KMS-11 (cell line): ENCODE measurements at regions not wholly inside any gene's neighbourhood (a gene's known extent, or its start where the extent isn't known, plus 50 kb on each side); places are given as distances from the start of the nearest gene placed in this dataset.

Experiments
- H2AFZ ChIP-seq: fragments of 200-600 bp; sonication (generic); 2 replicates; pipeline ENCODE4 v1.6.1; 2016; ENCODE audit warnings: antibody characterized with exemption, mixed run types, low read depth
- H3K27ac ChIP-seq: fragments of 200-600 bp; sonication (generic); 2 replicates; pipeline ENCODE4 v1.6.1; 2016; ENCODE audit warnings: mild to moderate bottlenecking, mixed run types
- H3K27me3 ChIP-seq: fragments of 200-600 bp; sonication (generic); 2 replicates; pipeline ENCODE4 v1.6.1; 2017; ENCODE audit warnings: mild to moderate bottlenecking, low read depth, mixed run types, moderate library complexity; ENCODE audit not compliant: insufficient read depth
- H3K36me3 ChIP-seq: fragments of 200-600 bp; sonication (generic); 2 replicates; pipeline ENCODE4 v1.6.1; 2017; ENCODE audit warnings: mild to moderate bottlenecking, mixed run types; ENCODE audit not compliant: insufficient read depth
- H3K4me1 ChIP-seq: fragments of 200-600 bp; sonication (generic); 2 replicates; pipeline ENCODE4 v1.6.1; 2016; ENCODE audit warnings: mild to moderate bottlenecking, low read depth, mixed run types; ENCODE audit not compliant: poor library complexity, severe bottlenecking
- H3K4me2 ChIP-seq: fragments of 200-600 bp; sonication (generic); 2 replicates; pipeline ENCODE4 v1.7.0; 2016; ENCODE audit warnings: mild to moderate bottlenecking, mixed run types
- H3K4me3 ChIP-seq: fragments of 200-600 bp; sonication (generic); IDR thresholded peaks from 2 replicates; pipeline ENCODE4 v1.6.1; 2017; ENCODE audit warnings: low read depth, low read length, mixed read lengths; ENCODE audit not compliant: insufficient read depth
- H3K79me2 ChIP-seq: fragments of 200-600 bp; sonication (generic); 2 replicates; pipeline ENCODE4 v1.6.1; 2016; ENCODE audit warnings: low read depth, mixed run types; ENCODE audit not compliant: insufficient read depth
- H3K9ac ChIP-seq: fragments of 200-600 bp; sonication (generic); 2 replicates; pipeline ENCODE4 v1.6.1; 2016; ENCODE audit warnings: mild to moderate bottlenecking, mixed run types
- H4K20me1 ChIP-seq: fragments of 200-600 bp; sonication (generic); 2 replicates; pipeline ENCODE4 v1.6.1; 2016; ENCODE audit warnings: mild to moderate bottlenecking, mixed run types; ENCODE audit not compliant: insufficient read depth
- CTCF ChIP-seq: fragments of 200-600 bp; sonication (generic); conservative IDR thresholded peaks from 2 replicates; pipeline ENCODE4 v1.6.1; 2017; ENCODE audit warnings: low read depth, mild to moderate bottlenecking, antibody characterized with exemption, low read length, moderate library complexity, mixed read lengths

DNA sequence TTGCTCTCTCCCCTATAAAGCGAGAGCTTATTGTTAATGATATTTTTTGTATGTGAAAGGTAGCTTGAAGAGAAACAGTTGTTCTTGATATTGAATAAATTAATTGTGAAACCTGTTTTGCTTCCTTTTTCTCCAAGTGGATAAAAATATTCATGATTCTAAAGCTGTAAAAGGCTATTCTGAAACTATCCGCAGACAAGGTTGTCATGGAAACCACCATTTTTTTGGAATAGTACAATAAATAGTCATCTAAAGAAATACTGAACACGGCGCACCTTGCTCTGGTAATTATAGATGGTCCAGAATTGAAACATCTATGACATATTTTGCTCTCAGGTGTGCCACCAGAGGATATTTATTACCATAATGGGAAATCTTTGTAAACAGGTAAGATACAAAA, 1103.0 kb upstream of the SLC39A10 start:
- Histone ChIP-seq H3K27me3 (no peaks in the 10 kb centered on the region), H2AFZ (no peak overlapping the region), H3K36me3 (no peaks in the 10 kb centered on the region; the same call in 1 of the 2 replicates), H3K27ac (no peak overlapping the region), H3K79me2 (no peaks in the 10 kb centered on the region), H3K4me1 (no peaks in the 10 kb centered on the region), H3K4me3 (no peak overlapping the region), H3K4me2 (no peak overlapping the region), H3K9ac (no peak overlapping the region), H4K20me1 (no peaks in the 10 kb centered on the region)
- TF ChIP-seq CTCF: no peak

DNA sequence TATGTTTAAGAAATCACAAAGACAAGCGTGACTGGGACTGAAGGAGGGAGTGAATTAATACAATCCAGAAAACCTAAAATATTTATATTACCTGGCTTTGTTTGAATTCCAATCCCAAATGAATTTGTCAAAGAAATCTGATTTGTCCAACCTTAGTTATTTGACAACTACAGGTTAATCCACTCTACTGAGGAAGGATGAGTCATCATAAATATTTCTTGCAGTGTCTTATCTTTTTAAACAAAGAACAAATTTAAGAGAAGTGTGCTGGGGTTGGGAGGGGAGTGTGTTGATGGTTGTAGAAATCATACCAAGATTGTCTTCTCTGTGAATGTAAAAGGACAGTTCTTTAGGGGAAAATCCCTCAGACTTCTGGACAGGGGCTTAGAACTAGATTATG, 1106.3 kb upstream of the SLC39A10 start:
- H2AFZ ChIP-seq: no peak overlapping the region
- no peak for TF ChIP-seq CTCF
- no peak overlapping the region for H3K27ac ChIP-seq
- no peak overlapping the region for H3K9ac ChIP-seq
- no peaks in the 10 kb centered on the region for H3K36me3 ChIP-seq
- no peak overlapping the region for H3K4me2 ChIP-seq
- H3K4me3 ChIP-seq: no peak overlapping the region
- H3K4me1 ChIP-seq: no peaks in the 10 kb centered on the region
- no peaks in the 10 kb centered on the region for H3K79me2 ChIP-seq
- H3K27me3 ChIP-seq: no peaks in the 10 kb centered on the region
- no peaks in the 10 kb centered on the region for H4K20me1 ChIP-seq

DNA sequence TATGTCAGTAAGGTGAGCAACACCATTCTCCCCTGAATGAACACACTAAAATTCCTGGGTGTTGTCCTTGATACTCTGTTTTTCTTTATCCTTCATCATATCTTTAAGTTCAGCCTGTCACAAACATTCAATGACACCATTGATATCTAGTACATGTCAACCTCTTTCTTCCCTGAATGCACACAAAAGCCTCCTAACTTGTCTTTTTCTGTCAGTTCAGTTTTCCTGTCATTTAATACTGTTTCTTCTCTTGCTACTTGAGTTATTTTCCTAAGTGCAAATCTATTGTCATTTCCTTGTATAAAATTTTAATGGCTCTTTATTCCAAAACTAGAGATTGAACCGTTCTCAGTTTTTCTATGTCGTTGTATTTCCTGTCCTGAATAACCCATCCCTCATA, 1107.6 kb upstream of the SLC39A10 start:
- Histone ChIP-seq H3K9ac (no peak overlapping the region), H3K4me1 (no peaks in the 10 kb centered on the region), H3K27me3 (no peaks in the 10 kb centered on the region), H3K79me2 (no peaks in the 10 kb centered on the region), H3K36me3 (no peaks in the 10 kb centered on the region), H2AFZ (no peak overlapping the region), H3K4me2 (no peak overlapping the region), H3K27ac (no peak overlapping the region), H4K20me1 (no peaks in the 10 kb centered on the region), H3K4me3 (no peak overlapping the region)
- no peak for TF ChIP-seq CTCF

DNA sequence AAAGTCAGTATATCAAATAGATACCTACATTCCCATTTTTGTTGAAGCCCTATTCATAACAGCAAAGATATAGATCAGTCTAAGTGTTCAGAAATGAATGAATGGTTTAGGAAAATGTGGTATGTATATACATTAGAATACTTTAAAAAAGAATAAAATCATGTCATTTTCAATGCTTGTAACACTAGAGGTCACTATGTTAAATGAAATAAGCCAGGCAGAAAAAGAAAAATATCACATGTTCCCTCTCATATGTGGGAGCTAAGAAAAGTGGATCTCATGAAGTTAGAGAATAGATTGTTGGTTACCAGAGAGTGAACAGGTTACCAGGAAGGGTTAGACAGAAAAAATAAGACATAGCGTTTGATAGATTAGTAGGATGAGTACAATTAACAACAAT, 1111.0 kb upstream of the SLC39A10 start:
- Histone ChIP-seq H3K36me3 (no peaks in the 10 kb centered on the region), H2AFZ (no peak overlapping the region), H3K27ac (no peak overlapping the region), H3K4me3 (no peak overlapping the region), H4K20me1 (no peaks in the 10 kb centered on the region), H3K79me2 (no peaks in the 10 kb centered on the region), H3K4me1 (no peaks in the 10 kb centered on the region), H3K27me3 (no peaks in the 10 kb centered on the region), H3K9ac (no peak overlapping the region), H3K4me2 (no peak overlapping the region)
- TF ChIP-seq CTCF: peak; percentile 50

- TF ChIP-seq CTCF: no peak
- no peaks in the 10 kb centered on the region for H3K4me1 ChIP-seq
- H2AFZ ChIP-seq: no peak overlapping the region
- no peaks in the 10 kb centered on the region for H3K27me3 ChIP-seq
- no peak overlapping the region for H3K4me3 ChIP-seq
- no peak overlapping the region for H3K9ac ChIP-seq
- H3K27ac ChIP-seq: no peak overlapping the region
- H3K36me3 ChIP-seq: no peaks in the 10 kb centered on the region
- H3K4me2 ChIP-seq: no peak overlapping the region
- H3K79me2 ChIP-seq: no peaks in the 10 kb centered on the region
- H4K20me1 ChIP-seq: no peaks in the 10 kb centered on the region
Observed at GRCh38 chr2:194539425-194539824, 1117.6 kb upstream of the SLC39A10 start.
